IMR-90 (cell line): ENCODE measurements at regions not wholly inside any gene's neighbourhood (a gene's known extent, or its start where the extent isn't known, plus 50 kb on each side); places are given as distances from the start of the nearest gene placed in this dataset.

Source experiments
- BHLHE40 ChIP-seq: fragments of 150-350 bp; IDR thresholded peaks from 2 replicates; pipeline ENCODE4 v1.6.1; 2016; ENCODE audit warnings: mild to moderate bottlenecking, low read depth, low read length
- FOS ChIP-seq: fragments of 150-350 bp; IDR thresholded peaks from 2 replicates; pipeline ENCODE4 v1.6.1; 2016; ENCODE audit warnings: low read depth, low read length
- POLR2A ChIP-seq: IDR thresholded peaks from 2 replicates; pipeline ENCODE4 v1.6.1; 2012; ENCODE audit warnings: mild to moderate bottlenecking, low read depth, low read length
- TF ChIP-seq, protein P1 (sequence below): conservative IDR thresholded peaks from 2 replicates; pipeline ENCODE4 v1.5.1; 2012; ENCODE audit warnings: mild to moderate bottlenecking, low read depth, low read length, improper control_type of control experiment

DNA sequence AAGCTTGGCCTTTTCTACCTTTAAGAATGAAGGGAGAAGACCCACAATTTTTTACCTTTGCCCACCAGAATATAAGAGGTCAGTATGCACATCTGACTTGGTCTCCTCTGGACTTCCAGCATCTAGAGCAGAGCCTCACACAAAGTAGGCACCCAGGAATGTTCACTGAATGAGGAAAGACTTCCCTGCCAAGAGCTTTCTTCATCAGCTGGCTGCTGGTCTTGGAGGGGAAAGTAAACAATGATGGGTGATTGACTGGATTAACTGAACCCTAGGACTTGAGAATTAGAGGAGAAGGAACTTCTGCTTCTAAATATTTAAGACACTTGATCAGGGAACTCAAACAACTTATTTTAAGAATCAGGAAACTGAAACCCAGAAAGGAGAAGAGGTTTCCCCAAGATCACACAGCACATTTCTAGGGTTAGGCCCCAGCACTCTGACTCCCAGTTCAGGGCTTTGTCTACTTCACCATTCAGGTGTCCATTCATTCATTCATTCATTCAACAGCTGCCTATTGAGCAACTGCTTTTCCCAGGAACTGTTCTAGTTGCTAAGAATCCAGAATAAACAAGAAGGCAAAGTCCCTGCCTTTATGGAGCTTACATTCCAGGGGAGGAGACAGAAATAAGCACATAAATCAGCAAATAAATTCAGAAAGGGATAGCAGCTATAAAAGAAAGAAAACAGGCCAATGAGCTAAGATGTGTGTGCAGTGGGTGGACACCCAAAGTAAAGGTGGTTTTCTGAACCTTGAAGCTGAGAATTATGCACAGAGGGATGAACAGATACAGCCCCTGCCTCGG lies 216.9 kb upstream of the LRFN2 start:
- TF ChIP-seq FOS, result no peak
- TF ChIP-seq, protein P1, sequence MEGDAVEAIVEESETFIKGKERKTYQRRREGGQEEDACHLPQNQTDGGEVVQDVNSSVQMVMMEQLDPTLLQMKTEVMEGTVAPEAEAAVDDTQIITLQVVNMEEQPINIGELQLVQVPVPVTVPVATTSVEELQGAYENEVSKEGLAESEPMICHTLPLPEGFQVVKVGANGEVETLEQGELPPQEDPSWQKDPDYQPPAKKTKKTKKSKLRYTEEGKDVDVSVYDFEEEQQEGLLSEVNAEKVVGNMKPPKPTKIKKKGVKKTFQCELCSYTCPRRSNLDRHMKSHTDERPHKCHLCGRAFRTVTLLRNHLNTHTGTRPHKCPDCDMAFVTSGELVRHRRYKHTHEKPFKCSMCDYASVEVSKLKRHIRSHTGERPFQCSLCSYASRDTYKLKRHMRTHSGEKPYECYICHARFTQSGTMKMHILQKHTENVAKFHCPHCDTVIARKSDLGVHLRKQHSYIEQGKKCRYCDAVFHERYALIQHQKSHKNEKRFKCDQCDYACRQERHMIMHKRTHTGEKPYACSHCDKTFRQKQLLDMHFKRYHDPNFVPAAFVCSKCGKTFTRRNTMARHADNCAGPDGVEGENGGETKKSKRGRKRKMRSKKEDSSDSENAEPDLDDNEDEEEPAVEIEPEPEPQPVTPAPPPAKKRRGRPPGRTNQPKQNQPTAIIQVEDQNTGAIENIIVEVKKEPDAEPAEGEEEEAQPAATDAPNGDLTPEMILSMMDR, result no peak
- no peak for TF ChIP-seq POLR2A
- no peak for TF ChIP-seq BHLHE40
